ENCODE measurements at regions not wholly inside any gene's neighbourhood (a gene's known extent, or its start where the extent isn't known, plus 50 kb on each side); places are given as distances from the start of the nearest gene placed in this dataset.

GRCh38 chr12:131254374-131254773 lies 300.7 kb downstream of the ADGRD1 start:
- Mint-ChIP-seq H3K9me3 (no peaks in the 10 kb centered on the region), H3K36me3 (ENCODE audit: low read depth) (no peaks in the 10 kb centered on the region), H3K4me3 (no peak overlapping the region), H3K27me3 (no peaks in the 10 kb centered on the region), H3K4me1 (ENCODE audit: low read depth) (no peaks in the 10 kb centered on the region), H3K27ac (no peak overlapping the region)
- POLR2A ChIA-PET, result no interaction called here
- Histone ChIP-seq H3K9me3 (ENCODE audit: control insufficient read depth in 1 of 2, insufficient read depth in 1 of 2, low read length in 2 of 2) (no peaks in the 10 kb centered on the region), H3K27ac (ENCODE audit: low read depth in 1 of 2, low read length in 2 of 2) (no peak overlapping the region), H3K36me3 (ENCODE audit: insufficient read depth, low read length) (no peaks in the 10 kb centered on the region), H3K4me3 (ENCODE audit: low read length) (no peak overlapping the region), H3K27me3 (ENCODE audit: control insufficient read depth in 1 of 2, insufficient read depth in 2 of 2, low read length in 2 of 2) (peaks cover 0 to 2% of the 10 kb centered on the region in 2 experiments), H3K4me1 (ENCODE audit: insufficient read depth, low read length) (no peaks in the 10 kb centered on the region)
- ATAC-seq (ENCODE audit: poor library complexity) (no peak), DNase-seq (no peak)
- TF ChIP-seq CTCF (IDR thresholded peaks at IDR 0.05), result no peak
- intact Hi-C loops (cut with DNase I, micrococcal nuclease), result no loop called here
- CTCF ChIA-PET, result no interaction called here

- Histone ChIP-seq H3K4me1 (ENCODE audit: insufficient read depth, low read length) (no peaks in the 10 kb centered on the region), H3K27ac (ENCODE audit: low read depth in 1 of 2, low read length in 2 of 2) (no peak overlapping the region), H3K36me3 (ENCODE audit: insufficient read depth, low read length) (no peaks in the 10 kb centered on the region), H3K9me3 (ENCODE audit: control insufficient read depth in 1 of 2, insufficient read depth in 1 of 2, low read length in 2 of 2) (no peaks in the 10 kb centered on the region), H3K27me3 (ENCODE audit: control insufficient read depth in 1 of 2, insufficient read depth in 2 of 2, low read length in 2 of 2) (peaks cover 0 to 2% of the 10 kb centered on the region in 2 experiments), H3K4me3 (ENCODE audit: low read length) (no peak overlapping the region)
- Mint-ChIP-seq H3K9me3 (no peaks in the 10 kb centered on the region), H3K27ac (no peak overlapping the region), H3K4me1 (ENCODE audit: low read depth) (no peaks in the 10 kb centered on the region), H3K4me3 (no peak overlapping the region), H3K27me3 (no peaks in the 10 kb centered on the region), H3K36me3 (ENCODE audit: low read depth) (no peaks in the 10 kb centered on the region)
- DNase-seq (no peak), ATAC-seq (ENCODE audit: poor library complexity) (no peak)
- ChIA-PET CTCF (no interaction called here), POLR2A (no interaction called here)
- intact Hi-C loops (cut with DNase I, micrococcal nuclease), result no loop called here
- TF ChIP-seq CTCF (IDR thresholded peaks at IDR 0.05), result no peak
Measured at GRCh38 chr12:131258398-131258797, 304.7 kb downstream of the ADGRD1 start.

- CTCF ChIA-PET, result no interaction called here
Measured at GRCh38 chr12:131260251-131260905, 306.7 kb downstream of the ADGRD1 start.

More at GRCh38 chr12:131260251-131260905, 306.7 kb downstream of the ADGRD1 start:
- H3K4me1 Mint-ChIP-seq (ENCODE audit: low read depth), result no peaks in the 10 kb centered on the region
- intact Hi-C loops (cut with DNase I, micrococcal nuclease), result no loop called here
- H3K9me3 ChIP-seq (ENCODE audit: control insufficient read depth in 1 of 2, insufficient read depth in 1 of 2, low read length in 2 of 2), result no peaks in the 10 kb centered on the region
- POLR2A ChIA-PET, result no interaction called here
- peaks cover 0 to 2% of the 10 kb centered on the region in 2 experiments for H3K27me3 ChIP-seq (ENCODE audit: control insufficient read depth in 1 of 2, insufficient read depth in 2 of 2, low read length in 2 of 2)
- no peak overlapping the region for H3K4me3 ChIP-seq (ENCODE audit: low read length)
- H3K27me3 Mint-ChIP-seq, result no peaks in the 10 kb centered on the region
- no peaks in the 10 kb centered on the region for H3K36me3 ChIP-seq (ENCODE audit: insufficient read depth, low read length)
- no peak overlapping the region for H3K27ac Mint-ChIP-seq
- no peak for ATAC-seq (ENCODE audit: poor library complexity)
- no peaks in the 10 kb centered on the region for H3K4me1 ChIP-seq (ENCODE audit: insufficient read depth, low read length)
- no peaks in the 10 kb centered on the region for H3K36me3 Mint-ChIP-seq (ENCODE audit: low read depth)
- no peak overlapping the region for H3K4me3 Mint-ChIP-seq
- no peak overlapping the region for H3K27ac ChIP-seq (ENCODE audit: low read depth in 1 of 2, low read length in 2 of 2)
- no peak for TF ChIP-seq CTCF (IDR thresholded peaks at IDR 0.05)
- no peak for DNase-seq
- no peaks in the 10 kb centered on the region for H3K9me3 Mint-ChIP-seq
